PFSK-1 (cell line): ENCODE measurements at regions not wholly inside any gene's neighbourhood (a gene's known extent, or its start where the extent isn't known, plus 50 kb on each side); places are given as distances from the start of the nearest gene placed in this dataset.

ENCODE experiments used
- SIN3A ChIP-seq: IDR thresholded peaks from 2 replicates; pipeline ENCODE4 v1.6.1; 2012; ENCODE audit warnings: mild to moderate bottlenecking, low read length, moderate library complexity, borderline replicate concordance; ENCODE audit not compliant: insufficient read depth
- TAF1 ChIP-seq: IDR thresholded peaks from 2 replicates; pipeline ENCODE4 v1.6.1; 2012; ENCODE audit warnings: low read length, control low read depth, borderline replicate concordance; ENCODE audit not compliant: insufficient read depth

DNA sequence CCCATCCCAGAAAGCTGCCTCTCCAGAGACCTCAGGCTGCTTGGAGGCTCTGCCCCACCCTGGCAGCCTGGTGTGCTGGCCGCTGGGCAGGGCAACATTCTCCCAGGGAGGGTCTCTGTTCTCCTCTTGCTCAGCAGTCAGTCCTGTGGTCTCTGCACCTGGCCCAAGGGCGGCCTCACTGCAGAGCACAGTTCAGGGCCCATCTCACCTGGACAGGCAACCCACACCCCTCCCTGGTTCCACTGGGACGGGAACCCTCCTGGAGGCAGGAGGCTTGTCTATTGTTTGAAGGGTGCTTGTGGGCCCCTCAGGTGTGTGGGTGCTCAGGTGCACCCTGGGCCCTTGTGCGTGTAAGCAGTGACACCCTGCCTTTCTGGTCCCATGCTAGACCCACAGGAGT is 67.2 kb upstream of the OTOS start:
- TF ChIP-seq TAF1 = no peak
- no peak for TF ChIP-seq SIN3A
